Stimulated activated CD8-positive, alpha-beta memory T cell treated with anti-CD3 and anti-CD28 coated beads, Interleukin-15, amount 100 ng/mL, for 4 hours (primary cell): ENCODE measurements at regions not wholly inside any gene's neighbourhood (a gene's known extent, or its start where the extent isn't known, plus 50 kb on each side); places are given as distances from the start of the nearest gene placed in this dataset.

Source experiments
- DNase-seq, 2 donors: peaks; one replicate each; pipeline ENCODE4 v3.0.0-alpha.2; 2020; ENCODE audit warnings: low read depth in 2 of 2

- DNase-seq = no peak
Measured at GRCh38 chr15:94535298-94536048, 304.1 kb downstream of the MCTP2 start.

GRCh38 chr15:94536549-94536948 lies 305.2 kb downstream of the MCTP2 start:
- no peak for DNase-seq

- DNase-seq = no peak
Measured at GRCh38 chr15:94538280-94538679, 306.9 kb downstream of the MCTP2 start.

- DNase-seq = no peak
Measured at GRCh38 chr15:94542391-94542790, 311.0 kb downstream of the MCTP2 start.

GRCh38 chr15:94546808-94547207 lies 315.4 kb downstream of the MCTP2 start:
- no peak for DNase-seq

- DNase-seq = no peak
Measured at GRCh38 chr15:94547711-94548110, 316.4 kb downstream of the MCTP2 start.

- DNase-seq = no peak
Measured at GRCh38 chr15:94555841-94556519, 324.6 kb downstream of the MCTP2 start.

GRCh38 chr15:94561036-94561689 lies 329.8 kb downstream of the MCTP2 start:
- DNase-seq = no peak

GRCh38 chr15:94563456-94563855 lies 332.1 kb downstream of the MCTP2 start:
- no peak for DNase-seq

GRCh38 chr15:94576889-94577533 lies 345.6 kb downstream of the MCTP2 start:
- no peak for DNase-seq

GRCh38 chr15:94579286-94579685 lies 347.9 kb downstream of the MCTP2 start:
- no peak for DNase-seq

GRCh38 chr15:94580211-94580885 lies 349.0 kb downstream of the MCTP2 start:
- DNase-seq = no peak

- DNase-seq = no peak
Measured at GRCh38 chr15:94582368-94582767, 351.0 kb downstream of the MCTP2 start.

- DNase-seq = peak; percentile 9 to 18
Measured at GRCh38 chr15:94584833-94585244, 353.5 kb downstream of the MCTP2 start.

- no peak for DNase-seq
Measured at GRCh38 chr15:94586099-94586498, 354.7 kb downstream of the MCTP2 start.

- DNase-seq = no peak
Measured at GRCh38 chr15:94587113-94587512, 355.8 kb downstream of the MCTP2 start.

- no peak for DNase-seq
Measured at GRCh38 chr15:94588993-94589392, 357.6 kb downstream of the MCTP2 start.

GRCh38 chr15:94592495-94592894 lies 361.1 kb downstream of the MCTP2 start:
- DNase-seq = no peak

GRCh38 chr15:94596707-94597106 lies 365.3 kb downstream of the MCTP2 start:
- no peak for DNase-seq

- DNase-seq = no peak
Measured at GRCh38 chr15:94600505-94600904, 369.1 kb downstream of the MCTP2 start.

- no peak for DNase-seq
Measured at GRCh38 chr15:94602754-94603470, 371.6 kb downstream of the MCTP2 start.
